AG08395 (cell line): ENCODE measurements at regions not wholly inside any gene's neighbourhood (a gene's known extent, or its start where the extent isn't known, plus 50 kb on each side); places are given as distances from the start of the nearest gene placed in this dataset.

Experiments used
- DNase-seq: peaks from one replicate; pipeline ENCODE4 v3.0.0; 2012; ENCODE audit warnings: mixed read lengths, low spot score

GRCh38 chr12:89098441-89099112, 253.7 kb downstream of the DUSP6 start:
- no peak for DNase-seq

GRCh38 chr12:89092297-89092696, 260.0 kb downstream of the DUSP6 start:
- DNase-seq, result no peak

- no peak for DNase-seq
These were observed 260.9 kb downstream of the DUSP6 start for GRCh38 chr12:89091293-89091841.

GRCh38 chr12:89089264-89089663, 263.0 kb downstream of the DUSP6 start:
- no peak for DNase-seq

- no peak for DNase-seq
These were observed 264.4 kb downstream of the DUSP6 start for GRCh38 chr12:89087876-89088275.

- no peak for DNase-seq
These were observed 265.0 kb downstream of the DUSP6 start for GRCh38 chr12:89087149-89087825.

GRCh38 chr12:89085421-89085820, 266.9 kb downstream of the DUSP6 start:
- DNase-seq, result no peak

GRCh38 chr12:89084751-89085150, 267.6 kb downstream of the DUSP6 start:
- DNase-seq, result peak; percentile 13

- DNase-seq, result no peak
These were observed 268.8 kb downstream of the DUSP6 start for GRCh38 chr12:89083491-89083890.

- no peak for DNase-seq
These were observed 269.9 kb downstream of the DUSP6 start for GRCh38 chr12:89082370-89082753.

GRCh38 chr12:89081719-89082369, 270.5 kb downstream of the DUSP6 start:
- DNase-seq, result no peak

GRCh38 chr12:89080793-89081465, 271.4 kb downstream of the DUSP6 start:
- no peak for DNase-seq

- no peak for DNase-seq
These were observed 276.3 kb downstream of the DUSP6 start for GRCh38 chr12:89075880-89076540.

GRCh38 chr12:89073659-89074058, 278.6 kb downstream of the DUSP6 start:
- DNase-seq, result no peak

GRCh38 chr12:89073027-89073398, 279.3 kb downstream of the DUSP6 start:
- peak; percentile 69 for DNase-seq

GRCh38 chr12:89072294-89073026, 279.8 kb downstream of the DUSP6 start:
- no peak for DNase-seq

- DNase-seq, result no peak
These were observed 281.7 kb downstream of the DUSP6 start for GRCh38 chr12:89070603-89071002.

GRCh38 chr12:89069431-89069830, 282.9 kb downstream of the DUSP6 start:
- no peak for DNase-seq

GRCh38 chr12:89067421-89068187, 284.7 kb downstream of the DUSP6 start:
- peak; percentile 81 for DNase-seq

GRCh38 chr12:89064780-89065179, 287.5 kb downstream of the DUSP6 start:
- peak; percentile 40 for DNase-seq
